H1 (cell line): ENCODE measurements at regions not wholly inside any gene's neighbourhood (a gene's known extent, or its start where the extent isn't known, plus 50 kb on each side); places are given as distances from the start of the nearest gene placed in this dataset.

Experiments
- NANOG ChIP-seq: IDR thresholded peaks from 2 replicates; pipeline ENCODE4 v1.6.1; 2011; ENCODE audit warnings: low read length, low read depth, mild to moderate bottlenecking, inconsistent platforms; ENCODE audit not compliant: insufficient read depth, poor library complexity, severe bottlenecking
- SIX5 ChIP-seq: IDR thresholded peaks from 2 replicates; pipeline ENCODE4 v1.6.1; 2011; ENCODE audit warnings: mild to moderate bottlenecking, low read depth, low read length

- TF ChIP-seq NANOG (no peak), SIX5 (no peak)
Observed at GRCh38 chr1:245095903-245096302, 58.9 kb upstream of the KIF26B start (continued).
